HFFc6 (cell line): ENCODE measurements at regions not wholly inside any gene's neighbourhood (a gene's known extent, or its start where the extent isn't known, plus 50 kb on each side); places are given as distances from the start of the nearest gene placed in this dataset.

ENCODE experiments used
- DNase-seq: peaks from one replicate; pipeline ENCODE4 v3.0.0-alpha.2; 2018
- H3K27ac Mint-ChIP-seq: 2 replicates; pipeline ENCODE4 v1.8.0; 2020; ENCODE audit warnings: mild to moderate bottlenecking, mixed read lengths
- H3K27me3 Mint-ChIP-seq: 2 replicates; pipeline ENCODE4 v1.8.0; 2021; ENCODE audit warnings: mild to moderate bottlenecking, moderate library complexity, mixed read lengths; ENCODE audit not compliant: insufficient read depth
- H3K36me3 Mint-ChIP-seq: 2 replicates; pipeline ENCODE4 v1.8.0; 2021; ENCODE audit warnings: low read depth, mixed read lengths
- H3K4me1 Mint-ChIP-seq: 2 replicates; pipeline ENCODE4 v1.8.0; 2020; ENCODE audit warnings: low read depth, mixed read lengths
- H3K4me3 Mint-ChIP-seq: 2 replicates; pipeline ENCODE4 v1.8.0; 2020; ENCODE audit warnings: mild to moderate bottlenecking, moderate library complexity, mixed read lengths
- H3K9me3 Mint-ChIP-seq: 2 replicates; pipeline ENCODE4 v1.8.0; 2020; ENCODE audit warnings: mild to moderate bottlenecking, mixed read lengths
- TF ChIP-seq, protein P1 (sequence below): fragments of 200-600 bp; sonication (generic); IDR thresholded peaks from 2 replicates; pipeline ENCODE4 v1.5.0; 2021; ENCODE audit warnings: antibody characterized with exemption, mild to moderate bottlenecking

GRCh38 chr7:68438016-68438415, 1160.3 kb upstream of the AUTS2 start:
- no peak overlapping the region for H3K27ac Mint-ChIP-seq
- no peaks in the 10 kb centered on the region for H3K27me3 Mint-ChIP-seq
- TF ChIP-seq, protein P1, sequence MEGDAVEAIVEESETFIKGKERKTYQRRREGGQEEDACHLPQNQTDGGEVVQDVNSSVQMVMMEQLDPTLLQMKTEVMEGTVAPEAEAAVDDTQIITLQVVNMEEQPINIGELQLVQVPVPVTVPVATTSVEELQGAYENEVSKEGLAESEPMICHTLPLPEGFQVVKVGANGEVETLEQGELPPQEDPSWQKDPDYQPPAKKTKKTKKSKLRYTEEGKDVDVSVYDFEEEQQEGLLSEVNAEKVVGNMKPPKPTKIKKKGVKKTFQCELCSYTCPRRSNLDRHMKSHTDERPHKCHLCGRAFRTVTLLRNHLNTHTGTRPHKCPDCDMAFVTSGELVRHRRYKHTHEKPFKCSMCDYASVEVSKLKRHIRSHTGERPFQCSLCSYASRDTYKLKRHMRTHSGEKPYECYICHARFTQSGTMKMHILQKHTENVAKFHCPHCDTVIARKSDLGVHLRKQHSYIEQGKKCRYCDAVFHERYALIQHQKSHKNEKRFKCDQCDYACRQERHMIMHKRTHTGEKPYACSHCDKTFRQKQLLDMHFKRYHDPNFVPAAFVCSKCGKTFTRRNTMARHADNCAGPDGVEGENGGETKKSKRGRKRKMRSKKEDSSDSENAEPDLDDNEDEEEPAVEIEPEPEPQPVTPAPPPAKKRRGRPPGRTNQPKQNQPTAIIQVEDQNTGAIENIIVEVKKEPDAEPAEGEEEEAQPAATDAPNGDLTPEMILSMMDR: no peak
- peaks cover 29% of the 10 kb centered on the region for H3K9me3 Mint-ChIP-seq
- no peak for DNase-seq
- H3K36me3 Mint-ChIP-seq: no peaks in the 10 kb centered on the region
- H3K4me3 Mint-ChIP-seq: no peak overlapping the region
- H3K4me1 Mint-ChIP-seq: no peaks in the 10 kb centered on the region

GRCh38 chr7:68438811-68439210, 1159.5 kb upstream of the AUTS2 start:
- no peaks in the 10 kb centered on the region for H3K36me3 Mint-ChIP-seq
- TF ChIP-seq, protein P1: no peak
- peaks cover 28% of the 10 kb centered on the region for H3K9me3 Mint-ChIP-seq
- H3K27me3 Mint-ChIP-seq: no peaks in the 10 kb centered on the region
- no peaks in the 10 kb centered on the region for H3K4me1 Mint-ChIP-seq
- no peak overlapping the region for H3K4me3 Mint-ChIP-seq
- no peak overlapping the region for H3K27ac Mint-ChIP-seq
- no peak for DNase-seq

DNA sequence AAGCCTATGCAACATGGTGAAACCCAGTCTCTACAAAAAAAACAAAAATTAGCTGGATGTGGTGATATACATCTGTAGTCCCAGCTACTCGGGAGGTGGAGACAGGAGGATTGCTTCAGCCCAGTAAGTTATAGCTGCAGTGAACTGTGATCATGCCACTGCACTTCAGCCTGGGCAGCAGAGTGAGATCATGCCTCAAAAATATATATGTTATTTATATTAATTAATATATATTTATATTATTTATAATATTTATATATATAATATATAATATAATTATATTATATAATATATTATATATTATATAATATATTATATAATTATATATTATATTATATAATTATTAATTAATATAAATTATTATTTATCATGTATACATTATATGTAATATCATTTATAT, 1158.4 kb upstream of the AUTS2 start:
- Mint-ChIP-seq H3K27ac (no peak overlapping the region), H3K27me3 (no peaks in the 10 kb centered on the region), H3K9me3 (peaks cover 26% of the 10 kb centered on the region), H3K4me1 (no peaks in the 10 kb centered on the region), H3K4me3 (no peak overlapping the region), H3K36me3 (no peaks in the 10 kb centered on the region)
- TF ChIP-seq, protein P1: no peak
- DNase-seq: no peak

- Mint-ChIP-seq H3K27ac (no peak overlapping the region), H3K36me3 (no peaks in the 10 kb centered on the region), H3K9me3 (peaks cover 25% of the 10 kb centered on the region), H3K4me3 (no peak overlapping the region), H3K4me1 (no peaks in the 10 kb centered on the region), H3K27me3 (no peaks in the 10 kb centered on the region)
- no peak for DNase-seq
- TF ChIP-seq, protein P1: no peak
These were observed 1157.4 kb upstream of the AUTS2 start for GRCh38 chr7:68440866-68441265.

DNA sequence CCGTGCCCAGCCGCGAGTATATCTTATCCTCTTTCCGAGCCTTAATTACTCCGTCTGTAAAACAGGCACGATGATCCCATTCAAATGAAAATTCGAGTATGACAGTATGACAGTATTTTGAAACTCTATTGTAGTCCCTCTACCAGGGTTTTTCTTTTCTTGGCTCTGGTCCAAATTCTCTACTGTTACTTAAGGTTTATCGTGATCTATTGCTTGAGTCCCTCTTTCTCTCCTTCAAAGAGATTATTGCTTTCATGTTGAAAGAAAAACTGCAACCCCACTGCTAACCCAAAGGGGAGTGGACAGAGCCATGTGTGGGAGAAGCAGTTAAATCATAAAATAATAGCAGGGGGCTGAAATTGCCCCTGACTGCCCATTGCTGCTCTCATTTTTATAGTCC, 1156.6 kb upstream of the AUTS2 start:
- H3K27me3 Mint-ChIP-seq: no peaks in the 10 kb centered on the region
- H3K4me3 Mint-ChIP-seq: no peak overlapping the region
- H3K27ac Mint-ChIP-seq: no peak overlapping the region
- no peaks in the 10 kb centered on the region for H3K36me3 Mint-ChIP-seq
- H3K9me3 Mint-ChIP-seq: peaks cover 26% of the 10 kb centered on the region
- no peak for DNase-seq
- H3K4me1 Mint-ChIP-seq: no peaks in the 10 kb centered on the region
- TF ChIP-seq, protein P1: no peak

DNA sequence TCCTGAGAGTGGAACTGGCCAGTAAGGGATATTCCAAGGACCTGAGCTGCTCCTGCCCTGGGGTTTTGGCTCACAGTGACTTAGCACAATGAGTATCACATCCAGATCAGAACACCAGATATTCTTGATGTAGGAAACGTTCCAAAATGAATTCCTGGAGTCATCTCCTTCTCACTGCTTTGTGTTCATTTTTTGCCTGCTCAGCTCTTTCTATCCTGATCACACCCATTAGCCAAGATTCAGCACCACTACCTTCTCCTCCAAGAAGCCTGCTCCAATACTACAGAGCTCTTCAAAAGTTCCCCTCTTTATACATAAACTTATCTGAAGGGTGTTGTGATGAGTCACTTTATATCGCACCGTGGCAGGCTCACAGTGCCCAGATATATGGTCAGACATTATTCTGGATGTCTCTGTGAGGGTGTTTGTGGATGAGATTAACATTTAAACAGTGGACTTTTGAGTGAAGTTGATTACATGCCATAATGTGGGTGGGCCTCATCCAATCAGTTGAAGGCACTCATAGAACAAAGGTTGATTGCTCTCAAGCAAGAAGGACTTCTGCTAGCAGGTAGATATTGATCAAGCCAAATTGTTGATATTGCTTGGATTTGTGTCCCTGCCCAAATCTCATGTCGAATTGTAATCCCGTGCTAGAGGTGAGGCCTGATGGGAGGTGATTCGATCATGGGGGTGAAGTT, 1155.2 kb upstream of the AUTS2 start:
- Mint-ChIP-seq H3K27me3 (no peaks in the 10 kb centered on the region), H3K27ac (no peak overlapping the region), H3K36me3 (no peaks in the 10 kb centered on the region), H3K4me1 (no peaks in the 10 kb centered on the region), H3K4me3 (no peak overlapping the region), H3K9me3 (peaks cover 16% of the 10 kb centered on the region)
- TF ChIP-seq, protein P1: no peak
- no peak for DNase-seq
